GM23338 (cell line): ENCODE measurements at regions not wholly inside any gene's neighbourhood (a gene's known extent, or its start where the extent isn't known, plus 50 kb on each side); places are given as distances from the start of the nearest gene placed in this dataset.

Experiments used
- ATAC-seq: fragments of 200-7000 bp; cut with Tn5 transposase; 3 replicates; pipeline ENCODE4 v1.9.1; 2020
- DNase-seq: peaks from one replicate; pipeline ENCODE4 v3.0.0-alpha.2; 2015; ENCODE audit warnings: low spot score
- H2AFZ ChIP-seq: fragments of 200-600 bp; sonication (generic); 2 replicates; pipeline ENCODE4 v1.8.0; 2016; ENCODE audit warnings: antibody characterized with exemption, mild to moderate bottlenecking, moderate library complexity
- H3F3A ChIP-seq: fragments of 200-600 bp; sonication (generic); replicated peaks from 2 replicates; pipeline ENCODE4 v1.8.0; 2017; ENCODE audit warnings: antibody characterized with exemption, mixed run types, low read depth
- H3K27ac ChIP-seq: fragments of 200-600 bp; sonication (generic); 2 replicates; pipeline ENCODE4 v1.6.1; 2016; ENCODE audit warnings: low read depth
- H3K27me3 ChIP-seq: fragments of 200-600 bp; sonication (generic); 2 replicates; pipeline ENCODE4 v1.8.0; 2016; ENCODE audit warnings: mild to moderate bottlenecking, mixed run types, moderate library complexity; ENCODE audit not compliant: insufficient read depth
- H3K36me3 ChIP-seq: fragments of 200-600 bp; sonication (generic); 2 replicates; pipeline ENCODE4 v1.8.0; 2016; ENCODE audit warnings: mild to moderate bottlenecking; ENCODE audit not compliant: insufficient read depth
- H3K4me1 ChIP-seq: fragments of 200-600 bp; sonication (generic); 2 replicates; pipeline ENCODE4 v1.8.0; 2016; ENCODE audit warnings: mild to moderate bottlenecking, moderate library complexity; ENCODE audit not compliant: insufficient read depth
- H3K4me2 ChIP-seq: fragments of 200-600 bp; sonication (generic); 2 replicates; pipeline ENCODE4 v1.7.1; 2017; ENCODE audit warnings: mixed run types
- H3K4me3 ChIP-seq: fragments of 200-600 bp; sonication (generic); 2 replicates; pipeline ENCODE4 v1.6.1; 2016; ENCODE audit warnings: mixed run types
- H3K79me2 ChIP-seq: fragments of 200-600 bp; sonication (generic); replicated peaks from 2 replicates; pipeline ENCODE4 v1.8.0; 2017; ENCODE audit warnings: mild to moderate bottlenecking; ENCODE audit not compliant: insufficient read depth
- H3K9me2 ChIP-seq: fragments of 200-600 bp; sonication (generic); 2 replicates; pipeline ENCODE4 v1.8.0; 2017; ENCODE audit not compliant: insufficient read depth
- H4K20me1 ChIP-seq: fragments of 200-600 bp; sonication (generic); replicated peaks from 2 replicates; pipeline ENCODE4 v1.8.0; 2017; ENCODE audit warnings: mild to moderate bottlenecking; ENCODE audit not compliant: insufficient read depth
- H3K27ac Mint-ChIP-seq: 2 replicates; pipeline ENCODE4 v1.8.0; 2020; ENCODE audit warnings: inconsistent platforms, mild to moderate bottlenecking, moderate library complexity, mixed read lengths
- H3K27me3 Mint-ChIP-seq: 3 replicates; pipeline ENCODE4 v1.8.0; 2022; ENCODE audit warnings: low read depth, mild to moderate bottlenecking, moderate library complexity, mixed read lengths, inconsistent platforms; ENCODE audit not compliant: insufficient read depth, poor library complexity
- H3K36me3 Mint-ChIP-seq: 3 replicates; pipeline ENCODE4 v1.8.0; 2021; ENCODE audit warnings: low read depth, mild to moderate bottlenecking, inconsistent platforms, moderate library complexity, mixed read lengths
- H3K4me1 Mint-ChIP-seq: 3 replicates; pipeline ENCODE4 v1.8.0; 2020; ENCODE audit warnings: mild to moderate bottlenecking, inconsistent platforms, mixed read lengths
- H3K4me3 Mint-ChIP-seq: 3 replicates; pipeline ENCODE4 v1.8.0; 2021; ENCODE audit warnings: moderate library complexity, mild to moderate bottlenecking, inconsistent platforms, mixed read lengths
- H3K9me3 Mint-ChIP-seq: 3 replicates; pipeline ENCODE4 v1.8.0; 2020; ENCODE audit warnings: moderate library complexity, mild to moderate bottlenecking, inconsistent platforms, mixed read lengths
- CTCF ChIP-seq, 2 experiments: fragments of 200-600 bp in 1 of 2; sonication (generic) in 1 of 2; conservative IDR thresholded peaks; 2 replicates each; pipeline versions ENCODE4 v1.5.1 to v1.6.1; 2016 to 2017; ENCODE audit warnings: antibody characterized with exemption in 2 of 2, low read depth in 2 of 2, mild to moderate bottlenecking in 2 of 2, moderate library complexity in 1 of 2
- EZH2 ChIP-seq: fragments of 200-600 bp; sonication (generic); IDR thresholded peaks from one replicate; pipeline ENCODE4 v1.8.0; 2017; ENCODE audit warnings: antibody characterized with exemption, mild to moderate bottlenecking, low read depth; ENCODE audit not compliant: unreplicated experiment
- EZH2phosphoT487 ChIP-seq: fragments of 200-600 bp; sonication (generic); IDR thresholded peaks from one replicate; pipeline ENCODE4 v1.8.1; 2018; ENCODE audit warnings: antibody characterized with exemption; ENCODE audit not compliant: unreplicated experiment
- JUNB ChIP-seq: IDR thresholded peaks from one replicate; pipeline ENCODE4 v1.6.1; 2016; ENCODE audit warnings: antibody characterized with exemption; ENCODE audit not compliant: unreplicated experiment
- NANOG ChIP-seq: IDR thresholded peaks from 2 replicates; pipeline ENCODE4 v1.6.1; 2016; ENCODE audit warnings: antibody characterized with exemption, borderline replicate concordance
- POLR2AphosphoS5 ChIP-seq: IDR thresholded peaks from 2 replicates; pipeline ENCODE4 v1.6.1; 2016; ENCODE audit warnings: antibody characterized with exemption, low read depth
- REST ChIP-seq: IDR thresholded peaks from one replicate; pipeline ENCODE4 v1.6.1; 2018; ENCODE audit warnings: antibody characterized with exemption; ENCODE audit not compliant: unreplicated experiment
- STAT1 ChIP-seq: IDR thresholded peaks from one replicate; pipeline ENCODE4 v1.6.1; 2016; ENCODE audit warnings: antibody characterized with exemption; ENCODE audit not compliant: unreplicated experiment
- ZNF114 ChIP-seq: fragments of 250-450 bp; sonication (Bioruptor Pico); IDR thresholded peaks from 2 replicates; pipeline ENCODE4 v1.5.0; 2020; ENCODE audit warnings: mild to moderate bottlenecking, moderate library complexity
- ZNF331 ChIP-seq: fragments of 250-450 bp; sonication (Bioruptor Pico); IDR thresholded peaks from 2 replicates; pipeline ENCODE4 v1.5.0; 2020; ENCODE audit warnings: low read depth, mild to moderate bottlenecking, moderate library complexity
- ZNF462 ChIP-seq: fragments of 250-450 bp; sonication (Bioruptor Pico); IDR thresholded peaks from 2 replicates; pipeline ENCODE4 v1.5.0; 2020; ENCODE audit warnings: mild to moderate bottlenecking, moderate library complexity

GRCh38 chr18:46246101-46246500, 141.9 kb downstream of the HAUS1 start (continued):
- TF ChIP-seq POLR2AphosphoS5 (no peak), STAT1 (no peak)

- peaks cover 45% of the 10 kb centered on the region for H3K4me1 ChIP-seq
- H3K4me1 Mint-ChIP-seq = peaks cover 34% of the 10 kb centered on the region
- H3K36me3 ChIP-seq = no peaks in the 10 kb centered on the region; the same call in 1 of the 2 replicates
- no peak overlapping the region for H3K4me3 Mint-ChIP-seq
- no peak overlapping the region for H2AFZ ChIP-seq
- ATAC-seq (no peak), DNase-seq (no peak)
- no peak for TF ChIP-seq CTCF (conservative IDR thresholded peaks at IDR 0.05; ENCODE audit: low read depth in 2 of 2)
- TF ChIP-seq JUNB = no peak
- TF ChIP-seq EZH2 = no peak
- TF ChIP-seq EZH2phosphoT487 = no peak
- no peak for TF ChIP-seq REST
- no peak for TF ChIP-seq STAT1
- TF ChIP-seq NANOG = no peak
- no peak for TF ChIP-seq ZNF462 (CRISPR knock-in tag)
- TF ChIP-seq ZNF114 = no peak
- no peak for TF ChIP-seq ZNF331 (CRISPR knock-in tag)
- TF ChIP-seq POLR2AphosphoS5 = no peak
- H3K27me3 Mint-ChIP-seq = peaks cover 2% of the 10 kb centered on the region
- H3K79me2 ChIP-seq = peaks cover 46% of the 10 kb centered on the region
- H3K27ac ChIP-seq = no peak overlapping the region
- H3K9me2 ChIP-seq = no peaks in the 10 kb centered on the region
- no peak overlapping the region for H3K4me3 ChIP-seq
- no peaks in the 10 kb centered on the region; the same call in none of the 2 replicates for H4K20me1 ChIP-seq
- no peaks in the 10 kb centered on the region for H3K9me3 Mint-ChIP-seq
- no peaks in the 10 kb centered on the region for H3K36me3 Mint-ChIP-seq
- no peaks in the 10 kb centered on the region; the same call in 1 of the 2 replicates for H3F3A ChIP-seq
- no peak overlapping the region for H3K4me2 ChIP-seq
- no peaks in the 10 kb centered on the region for H3K27me3 ChIP-seq
- H3K27ac Mint-ChIP-seq = no peak overlapping the region
Measured at GRCh38 chr18:46247942-46248341, 143.8 kb downstream of the HAUS1 start.
